ENCODE measurements at regions not wholly inside any gene's neighbourhood (a gene's known extent, or its start where the extent isn't known, plus 50 kb on each side); places are given as distances from the start of the nearest gene placed in this dataset.

DNA sequence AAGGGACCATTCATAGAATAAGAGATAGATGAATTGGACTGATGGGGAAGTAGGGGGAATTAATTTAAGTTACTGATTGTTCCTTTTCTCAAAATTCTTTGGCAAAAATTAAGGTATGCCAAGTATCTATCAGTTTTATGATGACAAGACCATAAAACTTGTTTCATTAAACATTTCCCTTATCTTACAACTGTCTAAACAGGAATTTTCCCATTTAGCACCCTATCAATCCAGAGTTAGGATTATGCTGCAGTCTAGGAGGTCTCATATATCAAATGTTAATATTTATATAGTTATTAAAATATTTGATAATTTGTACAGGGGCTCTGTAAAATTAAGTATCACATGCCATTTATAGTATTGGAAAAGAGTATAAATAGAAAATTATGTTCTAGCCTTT, 51.5 kb upstream of the ARID1B start:
- ChIA-PET CTCF (no interaction called here), POLR2A (no interaction called here)
- H3K4me3 ChIP-seq (ENCODE audit: low read depth, low read length), result no peak overlapping the region
- DNase-seq (ENCODE audit: low read depth, low spot score), result no peak
- TF ChIP-seq, protein P1, sequence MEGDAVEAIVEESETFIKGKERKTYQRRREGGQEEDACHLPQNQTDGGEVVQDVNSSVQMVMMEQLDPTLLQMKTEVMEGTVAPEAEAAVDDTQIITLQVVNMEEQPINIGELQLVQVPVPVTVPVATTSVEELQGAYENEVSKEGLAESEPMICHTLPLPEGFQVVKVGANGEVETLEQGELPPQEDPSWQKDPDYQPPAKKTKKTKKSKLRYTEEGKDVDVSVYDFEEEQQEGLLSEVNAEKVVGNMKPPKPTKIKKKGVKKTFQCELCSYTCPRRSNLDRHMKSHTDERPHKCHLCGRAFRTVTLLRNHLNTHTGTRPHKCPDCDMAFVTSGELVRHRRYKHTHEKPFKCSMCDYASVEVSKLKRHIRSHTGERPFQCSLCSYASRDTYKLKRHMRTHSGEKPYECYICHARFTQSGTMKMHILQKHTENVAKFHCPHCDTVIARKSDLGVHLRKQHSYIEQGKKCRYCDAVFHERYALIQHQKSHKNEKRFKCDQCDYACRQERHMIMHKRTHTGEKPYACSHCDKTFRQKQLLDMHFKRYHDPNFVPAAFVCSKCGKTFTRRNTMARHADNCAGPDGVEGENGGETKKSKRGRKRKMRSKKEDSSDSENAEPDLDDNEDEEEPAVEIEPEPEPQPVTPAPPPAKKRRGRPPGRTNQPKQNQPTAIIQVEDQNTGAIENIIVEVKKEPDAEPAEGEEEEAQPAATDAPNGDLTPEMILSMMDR (IDR thresholded peaks at IDR 0.05; ENCODE audit: insufficient read depth, low read length, missing control alignments), result no peak

GRCh38 chr6:156720691-156721685, 56.2 kb upstream of the ARID1B start:
- CTCF ChIA-PET, result interaction anchor here (0.6 kb wide), 1 partner anchor 325 kb away, joined by 3 read pairs; no protein-coding TSS in a partner anchor
- DNase-seq (ENCODE audit: low read depth, low spot score), result no peak
- TF ChIP-seq, protein P1 (IDR thresholded peaks at IDR 0.05; ENCODE audit: insufficient read depth, low read length, missing control alignments), result no peak
- POLR2A ChIA-PET, result no interaction called here
- H3K4me3 ChIP-seq (ENCODE audit: low read depth, low read length), result no peak overlapping the region

- DNase-seq (ENCODE audit: low read depth, low spot score), result peak; percentile 59
- CTCF ChIA-PET, result no interaction called here
- POLR2A ChIA-PET, result no interaction called here
- peak overlapping the region; percentile 40 for H3K4me3 ChIP-seq (ENCODE audit: low read depth, low read length)
- TF ChIP-seq, protein P1 (IDR thresholded peaks at IDR 0.05; ENCODE audit: insufficient read depth, low read length, missing control alignments), result no peak
Measured at GRCh38 chr6:156719720-156720563, 57.2 kb upstream of the ARID1B start.

- ChIA-PET POLR2A (interaction anchor here (1.2 kb wide), 1 partner anchor 58 kb away, joined by 3 read pairs; the partner anchor contains the start of gene ARID1B), CTCF (no interaction called here)
- TF ChIP-seq, protein P1 (IDR thresholded peaks at IDR 0.05; ENCODE audit: insufficient read depth, low read length, missing control alignments), result no peak
- H3K4me3 ChIP-seq (ENCODE audit: low read depth, low read length), result peak overlapping the region; percentile 40; the same call in 1 of the 2 replicates
- no peak for DNase-seq (ENCODE audit: low read depth, low spot score)
Measured at GRCh38 chr6:156719395-156719719, 57.8 kb upstream of the ARID1B start.

DNA sequence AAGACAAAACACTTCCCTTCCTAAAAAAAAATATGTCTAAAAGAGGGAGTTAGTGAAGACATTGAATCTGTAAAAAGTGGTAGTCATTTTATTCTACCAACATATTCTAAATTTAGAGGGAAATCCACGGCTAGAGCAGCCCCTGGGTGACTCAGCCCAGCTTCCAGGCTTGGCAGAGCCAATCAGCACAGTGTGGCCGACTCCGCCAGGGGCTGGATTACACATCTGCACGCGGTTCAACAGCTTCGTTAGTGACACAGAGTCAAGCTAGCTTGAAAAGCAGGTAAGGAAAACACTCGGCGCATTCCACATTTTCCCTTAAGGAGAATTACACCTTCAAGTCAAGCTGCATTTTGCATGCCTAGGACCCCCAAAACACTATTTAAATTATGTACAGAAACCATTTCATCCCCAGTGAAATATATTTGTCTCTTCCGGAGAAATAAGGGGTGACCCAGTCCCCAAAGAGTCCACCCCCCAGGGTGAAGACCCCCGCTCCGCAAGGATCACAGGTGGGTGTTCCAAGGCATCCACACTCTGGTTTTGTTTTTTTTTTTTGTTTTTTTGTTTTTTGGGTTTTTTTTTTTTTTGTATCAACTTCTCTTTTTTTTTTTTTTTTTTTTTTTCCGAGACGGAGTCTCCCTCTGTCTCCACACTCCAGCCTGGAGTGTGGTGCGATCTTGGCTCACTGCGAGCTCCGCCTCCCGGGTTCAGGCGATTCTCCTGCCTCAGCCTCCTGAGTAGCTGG, 58.4 kb upstream of the ARID1B start:
- TF ChIP-seq, protein P1 (IDR thresholded peaks at IDR 0.05; ENCODE audit: insufficient read depth, low read length, missing control alignments), result no peak
- DNase-seq (ENCODE audit: low read depth, low spot score), result no peak
- POLR2A ChIA-PET, result interaction anchor here (1.2 kb wide), 1 partner anchor 58 kb away, joined by 3 read pairs; the partner anchor contains the start of gene ARID1B
- H3K4me3 ChIP-seq (ENCODE audit: low read depth, low read length), result no peak overlapping the region
- CTCF ChIA-PET, result no interaction called here
